ENCODE measurements at regions not wholly inside any gene's neighbourhood (a gene's known extent, or its start where the extent isn't known, plus 50 kb on each side); places are given as distances from the start of the nearest gene placed in this dataset.

GRCh38 chr4:45033676-45034419 lies 307.5 kb upstream of the GNPDA2 start:
- no peak for TF ChIP-seq POLR2A (IDR thresholded peaks at IDR 0.05)
- TF ChIP-seq POLR2AphosphoS5 (IDR thresholded peaks at IDR 0.05) = no peak
- no peak for TF ChIP-seq EP300 (IDR thresholded peaks at IDR 0.05; ENCODE audit: low read depth)
- TF ChIP-seq CTCF (IDR thresholded peaks at IDR 0.05) = no peak
- in situ Hi-C loops (cut with MboI; ENCODE audit: low pct_ligation_motif_present in 1 of 4, low pct_unique_long_range_greater_than_20kb in 1 of 4, low sequenced_read_pairs in 3 of 4) = no loop called here
- Histone ChIP-seq H3K4me1 (no peaks in the 10 kb centered on the region), H3K9me3 (no peaks in the 10 kb centered on the region), H3K27me3 (no peaks in the 10 kb centered on the region), H3K4me3 (no peak overlapping the region), H3K36me3 (no peaks in the 10 kb centered on the region), H3K27ac (no peak overlapping the region)
- intact Hi-C loops (cut with DNase I; ENCODE audit: low total_unique reads) = no loop called here
- WGBS, 2 donors (ENCODE audit: low coverage in 1 of 2) = 47 to 49% methylated on average over 4 to 5 of the region's 5 CpGs
- DNase-seq = no peak

- H3K27me3 ChIP-seq = no peaks in the 10 kb centered on the region
- 80 to 89% methylated on average over 1 of the region's 1 CpG for WGBS, 2 donors (ENCODE audit: low coverage in 1 of 2)
- in situ Hi-C loops (cut with MboI; ENCODE audit: low pct_ligation_motif_present in 1 of 4, low pct_unique_long_range_greater_than_20kb in 1 of 4, low sequenced_read_pairs in 3 of 4) = no loop called here
Measured at GRCh38 chr4:45030059-45030458, 303.7 kb upstream of the GNPDA2 start.

GRCh38 chr4:45007508-45007907 lies 281.2 kb upstream of the GNPDA2 start:
- Histone ChIP-seq H3K27ac (no peak overlapping the region), H3K4me1 (no peaks in the 10 kb centered on the region), H3K4me3 (no peak overlapping the region), H3K27me3 (no peaks in the 10 kb centered on the region), H3K9me3 (no peaks in the 10 kb centered on the region), H3K36me3 (no peaks in the 10 kb centered on the region)
- WGBS, 2 donors (ENCODE audit: low coverage in 1 of 2) = 40 to 49% methylated on average over 2 to 3 of the region's 3 CpGs
- intact Hi-C loops (cut with DNase I; ENCODE audit: low total_unique reads) = no loop called here
- in situ Hi-C loops (cut with MboI; ENCODE audit: low pct_ligation_motif_present in 1 of 4, low pct_unique_long_range_greater_than_20kb in 1 of 4, low sequenced_read_pairs in 3 of 4) = no loop called here
- TF ChIP-seq EP300 (IDR thresholded peaks at IDR 0.05; ENCODE audit: low read depth) (no peak), POLR2AphosphoS5 (IDR thresholded peaks at IDR 0.05) (no peak), POLR2A (IDR thresholded peaks at IDR 0.05) (no peak), CTCF (IDR thresholded peaks at IDR 0.05) (no peak)
- no peak for DNase-seq

More at GRCh38 chr4:45030059-45030458, 303.7 kb upstream of the GNPDA2 start:
- no peaks in the 10 kb centered on the region for H3K9me3 ChIP-seq
- DNase-seq = no peak
- H3K4me1 ChIP-seq = no peaks in the 10 kb centered on the region
- TF ChIP-seq POLR2AphosphoS5 (IDR thresholded peaks at IDR 0.05) (no peak), CTCF (IDR thresholded peaks at IDR 0.05) (no peak), EP300 (IDR thresholded peaks at IDR 0.05; ENCODE audit: low read depth) (no peak), POLR2A (IDR thresholded peaks at IDR 0.05) (no peak)
- no peaks in the 10 kb centered on the region for H3K36me3 ChIP-seq
- no peak overlapping the region for H3K4me3 ChIP-seq
- intact Hi-C loops (cut with DNase I; ENCODE audit: low total_unique reads) = no loop called here
- no peak overlapping the region for H3K27ac ChIP-seq

GRCh38 chr4:45006078-45006477 lies 279.7 kb upstream of the GNPDA2 start:
- H3K27me3 ChIP-seq = no peaks in the 10 kb centered on the region
- no peaks in the 10 kb centered on the region for H3K4me1 ChIP-seq
- H3K27ac ChIP-seq = no peak overlapping the region
- no peaks in the 10 kb centered on the region for H3K9me3 ChIP-seq
- H3K4me3 ChIP-seq = no peak overlapping the region
- TF ChIP-seq CTCF (IDR thresholded peaks at IDR 0.05) (no peak), POLR2AphosphoS5 (IDR thresholded peaks at IDR 0.05) (no peak), EP300 (IDR thresholded peaks at IDR 0.05; ENCODE audit: low read depth) (no peak), POLR2A (IDR thresholded peaks at IDR 0.05) (no peak)
- intact Hi-C loops (cut with DNase I; ENCODE audit: low total_unique reads) (no loop called here), in situ Hi-C loops (cut with MboI; ENCODE audit: low pct_ligation_motif_present in 1 of 4, low pct_unique_long_range_greater_than_20kb in 1 of 4, low sequenced_read_pairs in 3 of 4) (no loop called here)
- no peak for DNase-seq
- no peaks in the 10 kb centered on the region for H3K36me3 ChIP-seq
